GM12892 (cell line): ENCODE measurements at regions not wholly inside any gene's neighbourhood (a gene's known extent, or its start where the extent isn't known, plus 50 kb on each side); places are given as distances from the start of the nearest gene placed in this dataset.

Source experiments
- POLR2A ChIP-seq: IDR thresholded peaks from 2 replicates; pipeline ENCODE4 v1.6.1; 2011; ENCODE audit warnings: low read depth, low read length, control low read depth
- POLR2AphosphoS5 ChIP-seq: IDR thresholded peaks from 2 replicates; pipeline ENCODE4 v1.6.1; 2011; ENCODE audit warnings: low read depth, low read length, control low read depth
- TAF1 ChIP-seq: IDR thresholded peaks from 2 replicates; pipeline ENCODE4 v1.6.1; 2011; ENCODE audit warnings: low read depth, mild to moderate bottlenecking, control low read depth, low read length, borderline replicate concordance

DNA sequence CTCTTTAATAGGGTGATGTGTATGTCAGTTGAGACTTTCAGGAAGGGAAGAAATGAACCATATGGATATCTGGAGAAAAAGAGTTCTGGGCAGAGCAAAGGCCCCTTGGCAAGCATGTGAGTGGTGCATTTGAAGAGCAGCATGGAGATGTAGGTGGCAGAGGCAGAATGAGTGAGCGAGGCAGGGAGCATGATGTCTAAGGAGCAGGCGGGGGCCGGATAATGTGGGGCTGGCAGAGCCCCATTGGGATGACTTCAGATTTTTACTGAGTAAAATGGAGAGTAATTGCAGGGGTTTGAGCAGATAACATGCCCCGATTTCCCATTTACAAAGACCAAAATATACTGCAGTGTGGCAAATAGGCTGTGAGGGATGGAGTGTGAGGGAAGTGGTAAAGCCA, 52.9 kb upstream of the PLCL2 start:
- TF ChIP-seq POLR2A: no peak
- no peak for TF ChIP-seq TAF1
- TF ChIP-seq POLR2AphosphoS5: no peak
